Fibroblast of lung (primary cell): ENCODE measurements at regions not wholly inside any gene's neighbourhood (a gene's known extent, or its start where the extent isn't known, plus 50 kb on each side); places are given as distances from the start of the nearest gene placed in this dataset.

Source experiments
- EZH2 ChIP-seq: IDR thresholded peaks from 2 replicates; pipeline ENCODE4 v1.5.1; 2012; ENCODE audit warnings: low read length, control low read depth, mild to moderate bottlenecking; ENCODE audit errors: missing control alignments
- TF ChIP-seq, protein P1 (sequence below), 2 donors: IDR thresholded peaks in 1 of 2; conservative IDR thresholded peaks in 1 of 2; 1 replicate in 1 of 2; 2 replicates in 1 of 2; pipeline ENCODE4 v1.5.1; 2011 to 2012; ENCODE audit warnings: low read length in 2 of 2, control low read depth in 1 of 2, inconsistent platforms in 1 of 2, low read depth in 1 of 2, mild to moderate bottlenecking in 1 of 2

DNA sequence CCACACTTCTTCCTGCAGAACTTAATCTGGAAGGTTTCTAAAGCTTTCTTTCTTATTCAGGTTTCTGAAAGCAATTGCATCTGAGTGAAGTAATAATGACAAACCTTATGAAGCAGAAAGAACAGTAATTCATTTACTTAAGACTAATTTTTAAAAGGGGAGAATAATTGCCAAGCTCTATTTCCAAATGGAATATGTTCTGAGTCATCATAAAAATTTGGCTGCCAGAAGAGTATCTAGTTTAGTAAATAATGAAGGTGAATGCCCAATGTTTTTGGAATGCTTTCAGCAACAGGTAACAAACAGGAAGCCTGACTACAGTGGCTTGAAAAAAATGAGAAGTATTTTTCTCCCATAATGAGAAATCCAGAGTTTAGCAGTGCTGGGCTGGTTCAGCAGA lies 227.3 kb upstream of the TET2 start:
- TF ChIP-seq, protein P1, sequence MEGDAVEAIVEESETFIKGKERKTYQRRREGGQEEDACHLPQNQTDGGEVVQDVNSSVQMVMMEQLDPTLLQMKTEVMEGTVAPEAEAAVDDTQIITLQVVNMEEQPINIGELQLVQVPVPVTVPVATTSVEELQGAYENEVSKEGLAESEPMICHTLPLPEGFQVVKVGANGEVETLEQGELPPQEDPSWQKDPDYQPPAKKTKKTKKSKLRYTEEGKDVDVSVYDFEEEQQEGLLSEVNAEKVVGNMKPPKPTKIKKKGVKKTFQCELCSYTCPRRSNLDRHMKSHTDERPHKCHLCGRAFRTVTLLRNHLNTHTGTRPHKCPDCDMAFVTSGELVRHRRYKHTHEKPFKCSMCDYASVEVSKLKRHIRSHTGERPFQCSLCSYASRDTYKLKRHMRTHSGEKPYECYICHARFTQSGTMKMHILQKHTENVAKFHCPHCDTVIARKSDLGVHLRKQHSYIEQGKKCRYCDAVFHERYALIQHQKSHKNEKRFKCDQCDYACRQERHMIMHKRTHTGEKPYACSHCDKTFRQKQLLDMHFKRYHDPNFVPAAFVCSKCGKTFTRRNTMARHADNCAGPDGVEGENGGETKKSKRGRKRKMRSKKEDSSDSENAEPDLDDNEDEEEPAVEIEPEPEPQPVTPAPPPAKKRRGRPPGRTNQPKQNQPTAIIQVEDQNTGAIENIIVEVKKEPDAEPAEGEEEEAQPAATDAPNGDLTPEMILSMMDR (conservative IDR thresholded peaks at IDR 0.05 in 1 of 2, IDR thresholded peaks at IDR 0.05 in 1 of 2; ENCODE audit: low read depth in 1 of 2, low read length in 2 of 2), result no peak
- no peak for TF ChIP-seq EZH2
